Activated naive CD4-positive, alpha-beta T cell (primary cell): ENCODE measurements at regions not wholly inside any gene's neighbourhood (a gene's known extent, or its start where the extent isn't known, plus 50 kb on each side); places are given as distances from the start of the nearest gene placed in this dataset.
"Not testable (repeated sequence)": the region's sequence is repeated elsewhere in the genome, so short reads cannot be mapped to it uniquely, and the experiment has no call there.

Experiments used
- DNase-seq, 4 experiments: peaks; one replicate each; lab custom pipeline; 2025; lab: John Stamatoyannopoulos, UW

- no peak for DNase-seq
Measured at GRCh38 chr6:40832691-40833090, 206.3 kb downstream of the UNC5CL start.

- no peak for DNase-seq
Measured at GRCh38 chr6:40831381-40831780, 207.6 kb downstream of the UNC5CL start.

DNA sequence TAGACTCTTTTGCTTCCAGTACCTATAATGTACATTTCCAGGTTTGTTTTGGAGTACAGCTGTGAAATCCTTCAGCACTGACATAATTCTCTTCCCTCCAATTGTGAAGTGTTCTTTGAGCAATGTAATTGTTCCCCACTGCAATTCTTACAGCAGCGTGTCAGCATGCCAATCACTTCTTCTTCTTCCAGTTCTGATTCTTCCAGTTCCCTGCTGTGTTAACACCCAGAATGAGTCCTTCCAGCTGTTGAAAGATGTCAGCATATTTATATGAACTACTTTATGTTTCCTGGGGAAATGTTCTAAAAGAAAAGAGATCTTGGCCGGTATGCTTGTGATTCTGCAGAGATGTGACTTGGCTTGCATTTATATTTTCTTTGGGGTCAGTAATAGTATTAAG is 213.9 kb downstream of the UNC5CL start:
- DNase-seq, result no peak

GRCh38 chr6:40823917-40824891 is 214.8 kb downstream of the UNC5CL start:
- DNase-seq, result not testable (repeated sequence)

DNA sequence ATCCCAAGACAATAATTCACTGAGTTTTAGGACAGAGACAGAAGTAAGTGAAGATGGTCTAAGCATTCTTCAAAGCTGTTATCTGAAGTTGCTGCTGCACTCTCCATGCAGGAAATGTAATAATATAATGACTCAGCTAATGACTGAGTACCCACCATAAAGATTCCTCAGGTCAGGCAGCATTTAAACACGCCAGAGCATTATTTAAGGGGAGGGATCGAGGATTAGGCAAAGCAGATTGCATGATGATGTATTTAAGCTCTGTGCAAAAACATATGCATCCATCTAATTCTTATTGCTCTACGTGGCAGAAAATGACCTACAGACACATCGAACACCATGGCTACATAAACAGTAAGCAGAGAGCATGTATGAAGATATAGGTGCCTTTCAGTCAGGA is 216.4 kb downstream of the UNC5CL start:
- DNase-seq, result no peak

DNA sequence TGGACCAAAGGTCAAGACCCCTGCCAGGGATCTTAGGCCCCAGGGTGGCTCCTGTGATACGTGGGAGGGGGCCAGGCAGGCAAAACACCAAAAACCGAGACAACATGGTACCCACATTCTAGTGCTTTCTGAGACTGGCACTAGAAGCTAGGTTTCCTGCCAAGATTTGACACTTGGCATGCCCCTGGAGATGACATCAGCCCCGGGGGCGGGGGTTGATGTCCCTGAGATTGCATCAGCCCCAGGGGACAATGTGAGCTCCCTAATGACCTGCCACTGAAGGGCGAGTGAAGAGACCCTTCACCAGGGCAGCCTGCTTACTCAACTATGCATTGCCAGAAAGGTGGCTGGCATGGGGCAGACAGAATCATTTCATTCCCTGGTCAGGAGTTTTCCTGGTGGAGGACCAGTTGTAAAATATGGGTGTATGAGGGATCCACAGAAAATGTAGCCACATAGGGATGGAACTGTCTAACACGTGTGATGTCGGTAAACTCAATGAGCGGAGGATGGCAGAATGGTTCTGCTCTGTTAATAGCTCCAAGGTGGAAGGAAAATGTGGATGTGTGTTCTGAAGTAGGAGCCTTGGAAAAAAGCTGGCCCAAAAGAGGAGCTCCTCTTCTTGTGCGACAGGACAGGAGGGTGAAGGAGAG is 219.7 kb downstream of the UNC5CL start:
- DNase-seq, result no peak

GRCh38 chr6:40817369-40817768 is 221.7 kb downstream of the UNC5CL start:
- DNase-seq, result no peak

DNA sequence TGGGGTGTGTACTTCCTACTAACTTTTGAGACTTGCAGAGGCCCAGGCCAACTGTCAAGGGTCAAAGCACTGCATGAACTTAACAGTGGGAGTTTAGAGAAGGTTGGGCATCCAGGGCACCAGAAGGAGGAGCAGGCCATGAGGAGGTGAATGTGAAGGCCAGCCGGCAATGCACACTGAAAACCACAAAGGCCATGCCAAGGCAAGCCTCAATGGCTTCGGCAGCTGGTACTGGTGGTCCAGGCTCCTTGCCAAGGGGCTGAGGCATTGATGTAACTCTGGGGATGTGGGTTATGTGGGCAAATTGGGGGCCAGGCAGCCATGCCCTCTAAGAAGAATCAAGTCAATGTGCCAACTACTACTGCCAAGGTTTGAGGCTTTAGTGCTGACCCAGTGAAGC is 222.4 kb downstream of the UNC5CL start:
- no peak for DNase-seq

- no peak for DNase-seq
Measured at GRCh38 chr6:40815731-40816130, 223.3 kb downstream of the UNC5CL start.

GRCh38 chr6:40810171-40810570 is 223.0 kb upstream of the LRFN2 start:
- no peak for DNase-seq

DNA sequence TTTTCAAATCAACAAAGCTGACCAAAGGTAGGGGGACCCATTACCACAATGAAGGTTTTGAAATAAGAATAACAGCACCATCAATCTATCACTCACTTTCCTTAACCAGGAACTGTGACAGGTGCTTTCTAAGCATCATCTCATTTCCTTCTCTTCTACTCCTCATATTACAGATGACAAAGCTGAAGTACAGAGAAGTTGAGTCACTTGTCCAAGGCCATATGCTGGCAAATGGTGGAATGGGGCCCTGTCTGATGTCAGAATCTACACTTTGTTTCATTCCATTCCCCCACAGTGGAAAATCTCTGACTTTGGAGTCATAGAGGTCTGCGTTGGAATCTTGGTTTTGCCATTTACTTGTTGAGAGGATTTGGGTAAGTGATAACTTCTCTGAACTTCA is 222.5 kb upstream of the LRFN2 start:
- DNase-seq, result no peak

GRCh38 chr6:40807484-40807883 is 220.3 kb upstream of the LRFN2 start:
- no peak for DNase-seq

DNA sequence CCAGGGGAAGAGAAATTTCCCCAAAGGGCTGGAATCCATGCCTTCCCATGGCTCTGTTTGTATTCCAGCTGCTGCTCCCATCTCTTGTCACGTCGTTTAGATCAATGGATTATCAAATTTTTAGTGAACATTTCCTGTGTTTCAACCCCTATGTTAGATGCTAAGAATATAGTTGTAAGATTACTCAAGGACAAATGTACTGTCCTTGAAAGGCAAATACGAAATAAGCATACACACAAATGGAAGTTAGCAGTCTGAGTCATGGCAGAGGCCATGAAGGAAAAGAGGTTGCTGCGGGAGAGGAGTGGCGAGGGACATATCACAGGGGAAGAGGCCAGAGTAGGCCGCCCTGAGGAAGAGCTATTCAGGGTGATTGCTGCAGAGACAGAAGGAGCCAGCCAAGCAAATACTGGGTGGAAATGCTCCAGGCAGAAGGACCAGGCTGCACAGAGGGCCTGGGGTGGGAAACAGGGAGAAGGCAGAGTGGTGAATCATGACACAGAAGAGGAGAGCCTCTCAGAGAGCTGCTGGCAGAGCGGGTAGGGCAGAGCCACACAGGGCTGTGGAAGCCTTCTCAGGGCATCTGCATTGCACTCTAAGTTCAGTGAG is 219.2 kb upstream of the LRFN2 start:
- no peak for DNase-seq

- DNase-seq, result no peak
Measured at GRCh38 chr6:40805336-40805735, 218.2 kb upstream of the LRFN2 start.

- DNase-seq, result no peak
Measured at GRCh38 chr6:40804905-40805304, 217.7 kb upstream of the LRFN2 start.

GRCh38 chr6:40803897-40804702 is 216.9 kb upstream of the LRFN2 start:
- no peak for DNase-seq

DNA sequence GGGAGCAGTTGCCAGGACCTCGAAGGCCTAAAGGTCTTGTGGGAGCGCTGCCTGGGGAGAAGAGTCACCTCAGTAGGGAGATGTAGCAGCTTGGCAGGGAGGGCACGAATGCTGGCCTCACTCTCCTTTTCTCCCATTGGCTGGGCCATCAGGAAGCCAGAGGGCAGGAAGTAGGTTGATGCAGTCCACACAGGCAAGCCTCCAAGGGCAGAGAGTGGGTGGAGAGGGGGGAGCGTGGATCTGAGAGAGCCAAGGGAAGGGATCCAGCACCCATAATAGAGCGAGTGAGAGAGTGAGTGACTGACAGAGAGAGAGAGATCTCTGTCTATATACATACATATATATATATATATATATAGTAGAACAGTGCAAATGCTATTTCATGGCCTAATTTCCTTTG is 215.3 kb upstream of the LRFN2 start:
- DNase-seq, result no peak

GRCh38 chr6:40799296-40800140 is 212.4 kb upstream of the LRFN2 start:
- DNase-seq, result no peak

DNA sequence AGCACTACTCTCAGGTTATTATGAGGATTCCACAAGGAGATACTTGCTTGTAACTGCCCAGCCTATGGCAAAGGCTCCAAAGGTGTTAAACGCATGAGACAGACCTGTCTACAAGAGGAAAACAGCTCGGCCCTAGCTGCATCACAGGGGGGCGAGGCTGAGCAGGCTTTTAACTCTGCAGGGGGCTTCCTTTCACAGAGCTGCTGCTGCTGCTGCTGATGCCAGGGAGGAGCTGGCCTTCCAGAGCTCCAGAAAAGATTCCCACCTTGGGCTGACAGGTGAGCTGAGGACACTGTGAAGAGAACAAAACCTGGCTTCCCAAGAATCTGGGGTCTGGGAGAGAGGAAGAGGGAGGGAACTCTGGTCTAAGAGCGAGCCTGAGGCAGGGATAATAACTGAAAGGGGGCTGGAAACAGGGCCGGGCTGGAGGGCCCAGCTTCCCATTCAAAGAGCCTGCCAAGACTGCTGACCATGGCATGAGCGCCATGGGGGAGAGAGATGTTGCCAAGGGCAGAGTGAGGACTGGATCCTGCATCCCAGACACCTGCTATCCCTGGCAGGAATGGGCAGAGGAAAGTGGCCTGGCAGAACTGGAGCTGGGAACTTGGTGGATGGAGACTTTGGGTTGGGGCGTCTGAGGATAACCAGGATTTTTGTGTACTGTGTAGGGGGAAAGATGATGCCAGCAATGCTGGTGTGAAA is 211.1 kb upstream of the LRFN2 start:
- no peak for DNase-seq
